ENCODE measurements at regions not wholly inside any gene's neighbourhood (a gene's known extent, or its start where the extent isn't known, plus 50 kb on each side); places are given as distances from the start of the nearest gene placed in this dataset.

GRCh38 chr4:137226900-137227299 is 305.4 kb downstream of the PCDH18 start:
- Histone ChIP-seq H3K9me3 (ENCODE audit: control insufficient read depth in 1 of 2, insufficient read depth in 1 of 2, low read depth in 1 of 2, low read length in 2 of 2) (no peaks in the 10 kb centered on the region), H3K4me1 (ENCODE audit: control insufficient read depth in 1 of 2, insufficient read depth in 2 of 2, low read length in 2 of 2) (no peaks in the 10 kb centered on the region), H2AFZ (ENCODE audit: low read depth, low read length, poor library complexity, severe bottlenecking) (peak overlapping the region; percentile 73), H3K79me2 (ENCODE audit: insufficient read depth, low read length) (no peaks in the 10 kb centered on the region), H3K9ac (ENCODE audit: low read length) (no peak overlapping the region), H4K20me1 (ENCODE audit: insufficient read depth) (no peaks in the 10 kb centered on the region), H3K4me2 (ENCODE audit: low read length) (no peak overlapping the region), H3K27me3 (ENCODE audit: insufficient read depth, low read length) (no peaks in the 10 kb centered on the region), H3K36me3 (ENCODE audit: control insufficient read depth in 1 of 2, insufficient read depth in 2 of 2, low read length in 2 of 2) (no peaks in the 10 kb centered on the region), H3K27ac (ENCODE audit: low read depth, low read length) (no peak overlapping the region), H3K9me2 (ENCODE audit: insufficient read depth) (no peaks in the 10 kb centered on the region), H3K4me3 (replicated peaks in 1 of 2; ENCODE audit: low read depth in 1 of 2, low read length in 2 of 2) (no peak overlapping the region)
- ChIA-PET RAD21 (ENCODE audit: low non-redundant PET in 1 of 2, low total read pairs in 2 of 2, uncharacterized antibody in 2 of 2, unreplicated experiment in 2 of 2) (no interaction called here), POLR2A (no interaction called here), CTCF (no interaction called here)
- TF ChIP-seq REST (IDR thresholded peaks at IDR 0.05; ENCODE audit: low read depth) (no peak), POLR2A (IDR thresholded peaks at IDR 0.05; ENCODE audit: borderline replicate concordance, extremely low read depth, insufficient read depth, insufficient read length) (no peak), FOSL1 (IDR thresholded peaks at IDR 0.05; ENCODE audit: low read depth) (no peak), JUND (IDR thresholded peaks at IDR 0.05) (no peak), RAD21 (IDR thresholded peaks at IDR 0.05; ENCODE audit: low read depth) (peak; percentile 50), TCF7L2 (IDR thresholded peaks at IDR 0.05; ENCODE audit: borderline replicate concordance, extremely low read depth, insufficient read depth, insufficient read length) (no peak), CBX3 (IDR thresholded peaks at IDR 0.05; ENCODE audit: low read depth) (no peak), ZNF274 (IDR thresholded peaks at IDR 0.05; ENCODE audit: low read depth, low read length) (no peak), CTCF (IDR thresholded peaks at IDR 0.05 in 2 of 3, conservative IDR thresholded peaks at IDR 0.05 in 1 of 3; ENCODE audit: borderline replicate concordance in 1 of 3, insufficient read depth in 1 of 3, low read depth in 2 of 3, low read length in 2 of 3) (peak; percentile 19 to 55 (median 53); a peak in 5 of 6 replicates), EZH2 (IDR thresholded peaks at IDR 0.05) (no peak), EZH2phosphoT487 (IDR thresholded peaks at IDR 0.05; ENCODE audit: borderline replicate concordance) (no peak), POLR2AphosphoS5 (IDR thresholded peaks at IDR 0.05; ENCODE audit: low read depth, low read length) (no peak), EGR1 (IDR thresholded peaks at IDR 0.05; ENCODE audit: low read depth) (no peak), SRF (IDR thresholded peaks at IDR 0.05; ENCODE audit: low read depth) (no peak)
- no TSS peak for BruUV-seq (replicated peaks)
- peak; percentile 85 for ATAC-seq
- peak; percentile 16 for DNase-seq (ENCODE audit: low read depth, low spot score)
- intact Hi-C loops (cut with micrococcal nuclease): no loop called here

Measured in HCT116 (cell line).